Fibroblast of skin of left biceps (primary cell): ENCODE measurements at regions not wholly inside any gene's neighbourhood (a gene's known extent, or its start where the extent isn't known, plus 50 kb on each side); places are given as distances from the start of the nearest gene placed in this dataset.

ENCODE experiments used
- DNase-seq, 2 experiments: peaks; one replicate each; pipeline ENCODE4 v3.0.0-alpha.2; 2013; ENCODE audit warnings: low read depth in 2 of 2

- DNase-seq, result peak; percentile 8 to 18
Observed at GRCh38 chr2:14148216-14148615, 484.3 kb upstream of the LRATD1 start.

DNA sequence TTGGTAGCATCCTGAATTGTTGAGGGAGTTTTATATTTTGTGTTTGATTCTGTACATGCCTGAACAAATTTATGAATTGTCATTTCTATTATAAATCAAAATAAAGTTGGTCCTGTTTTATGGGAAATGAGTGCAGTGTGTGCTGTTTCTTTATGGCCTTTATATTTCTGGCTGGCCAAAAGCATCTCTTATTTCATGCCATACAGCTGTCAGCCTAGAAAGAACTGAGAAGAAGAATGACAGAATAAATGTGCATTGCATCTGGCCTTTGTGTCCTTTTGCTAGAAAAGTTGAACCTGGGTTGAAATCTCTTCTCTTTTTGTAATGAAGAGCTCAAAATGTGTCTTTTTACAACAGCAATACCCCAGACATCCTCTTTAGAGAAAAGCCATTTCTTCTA, 474.7 kb upstream of the LRATD1 start:
- DNase-seq, result no peak

- DNase-seq, result no peak
Observed at GRCh38 chr2:14180333-14180732, 452.2 kb upstream of the LRATD1 start.

DNA sequence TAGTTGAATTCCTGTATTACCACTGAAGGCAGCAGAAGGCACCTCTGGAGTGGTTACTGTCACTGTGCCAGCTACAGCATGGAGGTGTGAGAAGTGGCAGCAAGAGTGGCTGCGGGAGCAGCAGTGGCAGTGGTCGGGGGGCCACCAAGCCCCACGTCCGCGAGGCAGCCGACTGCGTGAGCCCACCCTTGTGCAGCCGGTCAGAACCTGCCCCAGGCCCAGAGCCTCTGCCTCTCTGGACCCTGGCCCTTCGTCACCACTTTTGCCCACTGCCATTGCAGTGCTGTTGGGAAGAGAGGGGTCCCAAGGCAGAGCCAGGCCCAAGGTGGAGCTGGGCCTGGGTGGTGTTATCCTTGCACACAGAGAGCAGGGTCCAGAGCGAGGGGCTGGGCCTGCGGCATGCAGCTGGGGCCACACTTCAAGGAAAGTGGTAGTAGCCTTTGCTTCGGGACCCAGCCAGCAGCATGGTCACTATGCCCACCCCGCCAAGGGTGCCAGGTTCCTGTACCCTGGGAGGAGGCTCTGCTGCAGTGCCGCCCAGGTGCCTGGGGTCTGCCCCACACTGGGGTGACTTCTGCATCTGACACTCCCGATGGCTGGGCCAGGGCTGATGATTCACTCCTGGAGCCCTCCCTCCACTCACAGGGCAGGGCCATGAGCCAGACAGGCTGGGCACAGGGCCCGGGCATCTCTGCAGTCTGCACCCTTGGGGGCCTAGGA, 450.1 kb upstream of the LRATD1 start:
- DNase-seq, result no peak

DNA sequence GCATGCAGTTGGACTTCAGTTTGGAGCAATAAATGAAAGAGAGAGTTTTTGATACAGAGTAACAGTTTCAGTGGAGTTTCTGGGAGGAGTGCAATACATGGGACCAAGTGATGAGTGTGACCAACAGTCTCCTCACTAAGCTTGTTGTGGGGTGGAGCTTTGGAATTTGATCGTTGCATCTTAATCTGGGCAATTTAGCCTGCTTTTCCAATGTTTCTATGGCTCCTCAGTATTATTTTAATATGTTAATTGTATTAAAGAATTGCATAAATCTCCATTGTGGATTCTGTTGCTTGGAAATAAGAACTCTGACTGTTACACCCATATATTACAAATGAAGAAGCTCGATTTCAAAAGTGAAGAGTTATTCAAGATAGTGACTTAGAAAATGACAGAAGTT, 446.6 kb upstream of the LRATD1 start:
- no peak for DNase-seq

GRCh38 chr2:14188446-14188845, 444.1 kb upstream of the LRATD1 start:
- no peak for DNase-seq

DNA sequence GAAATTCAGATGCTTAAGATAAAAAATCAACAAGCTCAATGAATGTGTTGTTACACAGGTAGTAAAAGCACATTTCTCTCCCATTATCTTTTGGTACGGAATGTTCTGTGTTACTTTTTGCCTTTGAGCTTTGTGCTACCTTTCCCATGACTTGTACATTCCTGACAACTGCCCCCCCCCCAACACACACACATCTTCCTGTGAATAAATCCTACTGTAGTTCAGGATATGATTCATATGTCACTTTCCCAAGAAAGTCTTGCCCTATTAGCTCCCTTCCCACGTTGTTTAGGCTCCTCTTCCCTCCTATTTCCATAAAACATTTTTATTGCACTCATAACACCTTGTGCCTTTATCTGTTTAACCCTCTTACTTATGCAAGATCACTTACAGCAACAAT, 442.6 kb upstream of the LRATD1 start:
- DNase-seq, result no peak

GRCh38 chr2:14194233-14194632, 438.3 kb upstream of the LRATD1 start:
- DNase-seq, result no peak

DNA sequence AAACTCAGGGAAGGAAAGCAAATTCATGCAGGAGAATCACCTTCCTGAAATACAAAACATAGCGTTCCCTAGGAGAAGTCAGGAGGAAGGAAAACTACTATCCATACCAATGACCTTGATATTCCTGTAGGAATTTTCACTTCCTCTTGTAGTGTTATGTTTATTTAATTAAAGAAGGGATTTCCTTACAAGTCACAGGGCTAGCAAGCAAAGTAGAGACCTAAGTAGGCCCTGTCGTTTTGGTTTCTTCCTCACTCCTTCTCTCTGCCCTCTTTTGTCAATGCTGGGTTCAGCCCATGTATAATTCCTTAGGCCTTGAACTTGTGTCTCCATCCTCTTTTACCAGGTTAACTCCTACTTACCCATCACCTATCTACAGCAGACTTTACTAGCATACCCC, 435.2 kb upstream of the LRATD1 start:
- no peak for DNase-seq

DNA sequence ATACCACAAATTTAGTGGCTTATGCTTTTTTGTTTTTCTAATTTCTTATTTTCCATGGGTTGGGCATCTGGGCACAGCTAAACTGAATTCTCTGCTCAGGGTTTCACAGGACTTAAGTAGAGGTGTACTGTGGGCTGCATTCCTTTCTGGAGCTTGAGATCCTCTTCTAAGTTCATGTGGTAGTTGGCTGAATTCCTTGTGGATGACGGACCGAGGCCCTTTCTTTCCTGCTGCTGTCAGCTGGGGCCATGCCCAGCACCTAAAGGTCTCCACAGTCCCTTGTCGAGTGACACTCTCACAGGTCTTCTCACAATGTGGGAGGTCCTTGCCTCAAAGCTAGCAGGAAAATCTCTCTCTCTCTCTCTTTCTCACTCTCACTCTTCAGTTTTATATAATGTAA, 433.5 kb upstream of the LRATD1 start:
- DNase-seq, result no peak

DNA sequence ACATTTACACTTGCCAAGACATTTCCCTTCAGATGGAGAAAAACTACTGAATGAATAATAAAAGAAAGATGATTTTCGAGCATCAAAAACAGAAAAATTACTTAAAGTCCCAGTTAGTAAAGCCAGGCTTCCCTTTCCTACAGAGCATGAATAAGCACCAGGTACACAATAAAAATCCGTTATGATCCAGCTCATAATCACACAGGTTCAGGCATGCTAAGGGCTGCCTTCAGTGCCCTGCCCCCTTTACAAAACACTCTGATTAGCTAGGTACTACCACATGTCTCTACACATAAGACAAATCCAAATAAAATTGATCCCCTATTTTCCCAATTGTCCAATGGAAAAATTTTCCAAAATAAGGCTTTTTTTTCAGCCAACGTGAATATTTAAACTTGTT, 413.2 kb upstream of the LRATD1 start:
- no peak for DNase-seq

GRCh38 chr2:14220101-14220500, 412.4 kb upstream of the LRATD1 start:
- no peak for DNase-seq

GRCh38 chr2:14221466-14221865, 411.1 kb upstream of the LRATD1 start:
- DNase-seq, result no peak

DNA sequence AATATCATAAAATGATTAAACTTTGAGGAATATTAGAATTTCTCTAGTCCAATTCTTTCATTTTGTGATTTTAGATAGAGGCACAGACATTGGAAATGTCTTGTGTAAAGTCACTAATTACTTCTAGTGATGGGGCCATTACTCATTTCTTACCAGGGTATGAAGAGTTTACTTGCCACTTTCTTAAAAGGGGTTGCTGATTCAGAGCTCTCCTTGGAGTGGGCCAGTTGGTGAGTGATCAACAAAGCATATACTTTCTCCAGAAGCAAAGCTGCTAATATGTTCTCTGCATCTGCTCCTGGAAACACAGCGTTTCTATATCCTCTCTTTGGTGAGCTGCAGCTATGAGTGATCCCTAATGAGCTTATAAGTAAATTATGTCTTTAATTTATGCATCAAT, 408.9 kb upstream of the LRATD1 start:
- no peak for DNase-seq

DNA sequence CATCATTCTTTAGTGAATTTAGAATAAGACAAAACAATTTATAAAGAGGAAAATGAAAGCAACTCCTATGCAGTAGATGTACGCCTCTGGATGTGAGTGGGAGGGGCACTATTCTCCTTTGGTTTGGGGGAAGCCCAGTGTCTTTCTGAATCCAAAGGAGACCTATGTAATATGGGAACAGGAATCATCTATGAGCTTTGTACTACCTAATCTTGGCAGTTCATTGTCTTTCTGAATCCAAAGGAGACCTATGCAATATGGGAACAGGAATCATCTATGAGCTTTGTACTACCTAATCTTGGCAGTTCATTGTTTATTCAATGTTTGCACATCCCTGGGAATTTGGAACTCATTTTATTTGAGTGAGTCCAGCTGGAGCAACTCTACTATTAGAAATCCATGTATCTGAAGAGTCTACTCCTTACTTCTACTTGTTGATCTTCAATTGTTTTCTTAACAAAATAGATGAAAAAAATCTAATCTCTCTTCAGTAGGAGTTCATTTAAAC, 401.1 kb upstream of the LRATD1 start:
- no peak for DNase-seq

DNA sequence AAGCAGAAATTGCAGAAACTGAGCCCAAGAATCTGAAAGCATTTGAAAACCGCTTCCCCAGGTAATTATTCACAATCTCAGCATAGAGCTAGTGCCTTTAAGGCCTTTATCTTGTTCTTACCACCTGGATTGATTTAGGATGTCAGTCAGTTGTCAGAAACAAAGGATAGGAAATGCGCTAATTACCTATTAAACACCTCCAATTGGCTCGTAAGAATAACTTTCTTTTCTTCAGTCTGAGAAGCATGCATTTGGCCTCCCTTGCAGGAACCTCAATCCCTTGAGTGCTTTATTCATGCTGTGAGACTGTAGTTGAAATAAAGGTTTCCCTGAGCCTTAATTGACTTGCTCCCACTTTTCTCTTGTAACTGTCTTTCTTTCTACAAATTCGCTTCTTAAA, 400.3 kb upstream of the LRATD1 start:
- no peak for DNase-seq

- no peak for DNase-seq
Observed at GRCh38 chr2:14234911-14235310, 397.6 kb upstream of the LRATD1 start.

GRCh38 chr2:14235667-14236066, 396.9 kb upstream of the LRATD1 start:
- DNase-seq, result no peak

DNA sequence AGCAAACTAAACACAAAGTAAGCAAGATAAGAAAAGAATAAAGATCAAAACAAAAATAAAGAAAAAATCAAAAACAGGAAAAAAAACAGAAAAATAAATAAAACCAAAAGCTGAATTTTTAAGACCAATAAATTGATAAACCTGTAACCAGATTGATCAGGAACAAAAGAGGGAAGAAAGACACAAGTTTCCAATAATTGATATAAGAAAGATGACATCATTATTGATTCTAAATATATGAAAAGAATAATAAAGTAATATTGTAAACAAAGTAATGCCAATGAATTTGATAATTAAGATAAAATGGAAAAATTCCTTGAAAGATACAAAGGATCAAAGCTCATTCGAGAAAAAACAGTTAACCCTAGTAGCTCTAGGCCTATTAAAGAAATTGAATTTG, 394.6 kb upstream of the LRATD1 start:
- DNase-seq, result no peak

GRCh38 chr2:14239605-14240004, 392.9 kb upstream of the LRATD1 start:
- no peak for DNase-seq

DNA sequence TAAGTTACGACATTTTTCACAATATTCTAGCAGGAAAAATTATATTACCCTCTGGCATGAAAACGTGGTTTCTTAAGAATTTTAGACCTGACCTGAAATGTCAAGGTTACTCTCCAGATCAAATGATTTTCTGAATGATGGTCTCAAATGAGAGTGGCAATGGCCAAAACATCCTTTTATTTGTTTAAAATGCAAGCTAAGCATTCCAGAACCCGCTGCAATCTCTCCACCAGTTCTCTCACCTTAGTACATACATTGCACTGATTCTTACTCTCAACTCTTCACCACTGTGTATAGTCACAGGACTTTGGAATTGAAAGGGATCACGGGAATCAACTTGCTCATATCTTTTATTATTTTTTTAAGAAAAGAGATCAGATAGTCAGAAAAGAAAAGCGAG, 391.6 kb upstream of the LRATD1 start:
- no peak for DNase-seq

GRCh38 chr2:14245901-14246300, 386.6 kb upstream of the LRATD1 start:
- DNase-seq, result no peak

DNA sequence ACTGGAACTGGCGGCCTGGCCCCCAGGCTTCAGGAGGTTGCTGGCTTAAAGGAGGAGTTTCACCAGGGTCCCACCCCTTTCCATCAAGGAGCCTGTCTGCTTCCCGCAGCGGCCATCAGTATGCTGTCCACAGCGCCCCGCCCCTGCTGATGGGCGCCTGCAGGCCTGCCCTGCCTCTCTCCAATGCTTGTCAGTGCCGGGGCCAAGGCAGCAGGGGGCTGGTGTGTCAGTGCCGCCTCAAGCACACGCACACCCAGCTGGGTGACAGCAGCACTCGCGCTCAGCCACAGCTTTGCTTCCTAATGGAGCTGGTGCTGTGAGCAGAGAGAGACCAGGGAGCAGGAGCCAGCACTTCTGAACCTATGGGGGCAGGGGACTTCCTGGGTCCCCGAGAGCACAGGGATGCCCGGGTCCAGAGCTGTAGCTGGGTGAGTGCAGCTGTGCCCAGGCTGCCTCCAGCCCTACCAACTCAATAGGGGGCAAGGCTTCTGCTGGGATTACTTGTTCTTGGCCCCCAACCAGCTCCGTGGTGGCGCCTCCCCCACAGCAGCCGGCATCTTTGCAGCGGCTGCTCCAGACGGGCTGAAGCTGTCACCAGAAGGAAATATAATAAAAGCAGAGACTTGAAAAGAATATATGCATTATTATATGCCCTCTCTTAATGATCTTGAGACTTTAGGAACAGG, 377.2 kb upstream of the LRATD1 start:
- no peak for DNase-seq

DNA sequence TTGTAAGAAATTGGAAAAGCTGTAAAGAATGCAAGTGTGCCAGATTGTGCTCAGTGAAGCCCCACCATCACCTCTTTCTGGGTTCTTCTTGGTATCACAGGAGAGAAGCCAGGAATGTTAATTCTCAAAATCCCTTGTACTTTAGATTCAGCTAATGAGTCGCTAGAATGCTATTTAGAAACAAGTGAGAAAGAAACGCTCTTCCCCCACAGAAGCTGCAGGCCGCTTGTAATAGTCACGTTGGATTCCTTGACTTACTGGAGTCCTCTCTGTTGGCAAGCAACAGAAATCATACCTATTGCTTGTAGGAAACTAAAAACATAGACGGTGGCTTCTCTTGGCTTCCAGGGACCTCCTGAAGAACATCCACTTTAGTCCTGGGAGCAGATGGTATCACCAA, 375.6 kb upstream of the LRATD1 start:
- DNase-seq, result peak; percentile 6 to 26
